SU-DHL-6 (cell line): ENCODE measurements at regions not wholly inside any gene's neighbourhood (a gene's known extent, or its start where the extent isn't known, plus 50 kb on each side); places are given as distances from the start of the nearest gene placed in this dataset.

Source experiments
- H2AFZ ChIP-seq: fragments of 200-600 bp; sonication (generic); 2 replicates; pipeline ENCODE4 v1.6.1; 2014; ENCODE audit warnings: low read depth, mild to moderate bottlenecking, moderate library complexity, mixed read lengths, antibody characterized with exemption, low read length; ENCODE audit not compliant: severe bottlenecking
- H3F3A ChIP-seq: fragments of 200-600 bp; shearing (Covaris generic); 2 replicates; pipeline ENCODE4 v1.6.0; 2016; ENCODE audit warnings: antibody characterized with exemption, mild to moderate bottlenecking; ENCODE audit not compliant: insufficient read depth
- H3K27ac ChIP-seq: fragments of 200-600 bp; sonication (generic); 2 replicates; pipeline ENCODE4 v1.5.1; 2016; ENCODE audit warnings: low read depth, mild to moderate bottlenecking, low read length, moderate library complexity, mixed read lengths
- H3K27me3 ChIP-seq: fragments of 200-600 bp; sonication (generic), shearing (Covaris generic); 2 replicates; pipeline ENCODE4 v1.6.0; 2014; ENCODE audit warnings: mild to moderate bottlenecking, low read length
- H3K36me3 ChIP-seq: fragments of 200-600 bp; sonication (generic); 2 replicates; pipeline ENCODE4 v1.6.1; 2014; ENCODE audit warnings: mild to moderate bottlenecking, low read length, mixed read lengths
- H3K4me2 ChIP-seq: fragments of 300-600, 200-600 bp; shearing (Covaris generic), sonication (generic); 2 replicates; pipeline ENCODE4 v1.6.0; 2014; ENCODE audit warnings: low read length, low read depth, mild to moderate bottlenecking; ENCODE audit not compliant: poor library complexity, severe bottlenecking
- H3K4me3 ChIP-seq: fragments of 200-600 bp; sonication (generic); 2 replicates; pipeline ENCODE4 v1.5.1; 2014; ENCODE audit warnings: antibody characterized with exemption, low read length, mild to moderate bottlenecking, mixed read lengths; ENCODE audit not compliant: insufficient read depth, poor library complexity, severe bottlenecking
- H3K79me2 ChIP-seq: fragments of 200-600 bp; sonication (generic); 2 replicates; pipeline ENCODE4 v1.6.1; 2014; ENCODE audit warnings: mild to moderate bottlenecking, low read length, moderate library complexity; ENCODE audit not compliant: insufficient read depth
- H3K9ac ChIP-seq: fragments of 200-600 bp; sonication (generic); 2 replicates; pipeline ENCODE4 v1.7.0; 2014; ENCODE audit warnings: mild to moderate bottlenecking, low read length
- H3K9me2 ChIP-seq: fragments of 200-600 bp; sonication (generic); replicated peaks from 2 replicates; pipeline ENCODE4 v1.6.1; 2014; ENCODE audit warnings: low read length; ENCODE audit not compliant: insufficient read depth
- H3K9me3 ChIP-seq: fragments of 200-600 bp; sonication (generic); 2 replicates; pipeline ENCODE4 v1.6.1; 2014; ENCODE audit warnings: low read length, mixed read lengths; ENCODE audit not compliant: insufficient read depth
- H4K20me1 ChIP-seq: fragments of 200-600 bp; sonication (generic); 2 replicates; pipeline ENCODE4 v1.6.1; 2014; ENCODE audit warnings: low read depth, mild to moderate bottlenecking, antibody characterized with exemption, low read length, moderate library complexity, mixed read lengths
- CTCF ChIP-seq: fragments of 200-600 bp; sonication (generic); IDR thresholded peaks from one replicate; pipeline ENCODE4 v1.5.1; 2017; ENCODE audit warnings: antibody characterized with exemption, mild to moderate bottlenecking, low read length, moderate library complexity; ENCODE audit not compliant: insufficient read depth, poor library complexity, severe bottlenecking
- EZH2phosphoT487 ChIP-seq: fragments of 200-600 bp; sonication (generic), shearing (Covaris generic); conservative IDR thresholded peaks from 2 replicates; pipeline ENCODE4 v1.6.1; 2018; ENCODE audit warnings: mild to moderate bottlenecking, antibody characterized with exemption, low read length, moderate library complexity, mixed read lengths

DNA sequence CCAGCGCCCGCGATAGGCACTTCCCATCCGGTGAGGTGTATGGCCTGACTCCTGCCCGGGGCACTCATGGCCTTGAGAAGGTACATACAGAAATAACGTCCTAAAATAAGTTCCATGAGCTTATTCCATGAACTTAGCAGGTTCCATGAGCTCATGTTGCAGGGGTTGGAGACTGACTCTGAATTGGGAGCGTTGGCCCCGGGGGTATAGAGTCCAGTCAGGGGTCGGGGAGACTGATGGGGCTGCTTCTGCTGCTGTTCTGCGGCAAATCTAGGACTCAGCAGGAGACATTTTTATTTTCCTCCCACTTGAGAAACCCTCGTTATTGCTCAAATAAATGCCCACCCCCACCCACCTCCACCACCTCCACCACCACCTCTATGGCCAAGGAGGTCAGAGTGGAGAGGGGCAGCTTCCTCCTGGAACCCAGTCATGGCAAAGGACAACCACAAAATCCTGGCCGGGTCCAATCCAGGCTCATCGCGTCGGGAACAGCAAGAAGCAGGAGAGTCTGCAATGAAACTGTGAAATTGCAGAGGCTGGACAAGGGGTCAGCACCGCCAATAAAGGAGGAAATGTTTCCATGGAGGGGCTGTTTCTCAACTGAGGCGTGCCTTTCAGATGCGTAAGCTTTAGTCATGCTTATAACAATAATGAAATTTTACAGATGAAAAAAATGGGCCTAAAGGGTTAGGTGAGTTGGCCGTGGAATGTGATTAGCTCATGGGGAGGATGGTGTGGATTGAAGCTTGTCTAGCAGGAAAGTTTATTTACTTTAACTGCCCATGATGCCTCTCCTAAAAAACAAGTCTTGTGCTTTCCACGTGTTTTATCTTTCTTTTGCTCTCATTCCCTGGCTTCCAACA, 136.6 kb upstream of the ALKAL2 start:
- Histone ChIP-seq H3K9me2 (no peaks in the 10 kb centered on the region), H3K4me2 (no peak overlapping the region), H3K27me3 (no peaks in the 10 kb centered on the region), H3K36me3 (no peaks in the 10 kb centered on the region), H3K9me3 (no peaks in the 10 kb centered on the region), H3K9ac (no peak overlapping the region), H3K79me2 (no peaks in the 10 kb centered on the region), H3K27ac (no peak overlapping the region), H3K4me3 (no peak overlapping the region), H4K20me1 (no peaks in the 10 kb centered on the region), H2AFZ (no peak overlapping the region), H3F3A (no peaks in the 10 kb centered on the region)
- TF ChIP-seq EZH2phosphoT487 (no peak), CTCF (no peak)

DNA sequence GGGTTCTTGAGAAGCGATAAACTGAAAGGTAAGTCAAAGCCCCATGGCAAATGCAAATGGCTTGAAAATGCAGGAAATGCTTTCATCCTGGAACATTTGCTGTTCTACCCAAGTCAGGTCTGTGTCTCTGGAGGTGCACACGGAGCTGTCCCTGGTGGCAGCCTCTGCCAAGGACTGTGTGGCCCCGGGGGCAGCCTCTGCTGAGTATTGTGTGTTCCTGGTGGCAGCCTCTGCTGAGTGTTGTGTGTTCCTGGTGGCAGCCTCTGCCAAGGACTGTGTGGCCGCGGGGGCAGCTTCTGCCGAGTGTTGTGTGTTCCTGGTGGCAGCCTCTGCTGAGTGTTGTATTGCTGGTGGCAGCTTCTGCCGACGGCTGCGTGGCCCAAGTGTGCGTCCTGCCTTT, 135.6 kb upstream of the ALKAL2 start:
- Histone ChIP-seq H3K4me2 (no peak overlapping the region), H3K9me2 (no peaks in the 10 kb centered on the region), H3K4me3 (no peak overlapping the region)

DNA sequence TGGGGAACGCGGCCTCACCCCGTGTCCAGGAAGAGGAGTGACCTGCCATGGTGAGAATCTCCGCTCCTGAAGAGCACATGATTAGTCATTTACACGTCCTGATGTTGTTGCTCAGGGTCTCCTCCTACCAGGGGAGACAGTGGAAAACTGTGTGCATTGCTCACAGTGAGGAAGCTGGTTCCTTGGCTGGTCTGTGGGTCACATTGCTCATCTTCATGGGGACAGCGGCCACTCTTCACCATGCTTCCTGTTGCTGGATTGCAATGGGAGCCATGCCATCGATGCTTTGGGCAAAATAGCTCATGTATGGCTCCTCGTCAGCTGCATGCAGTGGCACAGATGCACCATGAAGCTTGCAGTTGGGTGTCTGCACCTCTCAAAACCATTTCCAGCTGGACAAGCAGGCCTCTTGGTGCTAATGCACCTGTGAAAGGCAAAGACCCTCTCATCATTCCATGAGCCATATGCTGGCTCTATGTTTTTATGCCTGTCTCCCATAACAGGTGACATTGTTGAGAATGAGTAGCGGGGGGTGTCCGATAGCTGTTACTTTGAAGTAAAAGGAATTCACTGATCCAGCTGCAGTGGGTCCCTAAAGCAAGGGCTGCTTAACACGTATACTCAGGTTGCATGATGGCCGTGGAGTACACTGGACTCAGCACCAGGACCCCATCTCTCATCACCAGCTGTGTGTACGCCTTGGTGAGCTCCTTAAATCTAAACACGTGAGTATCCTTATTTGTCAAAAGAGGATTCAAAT, 135.0 kb upstream of the ALKAL2 start:
- no peaks in the 10 kb centered on the region for H3K27me3 ChIP-seq
- H3K4me2 ChIP-seq: no peak overlapping the region
- H3K79me2 ChIP-seq: no peaks in the 10 kb centered on the region
- H3K4me3 ChIP-seq: no peak overlapping the region
- H2AFZ ChIP-seq: no peak overlapping the region
- no peak overlapping the region for H3K27ac ChIP-seq
- no peaks in the 10 kb centered on the region for H4K20me1 ChIP-seq
- H3K9ac ChIP-seq: no peak overlapping the region
- no peaks in the 10 kb centered on the region for H3K36me3 ChIP-seq
- H3K9me3 ChIP-seq: no peaks in the 10 kb centered on the region
- no peaks in the 10 kb centered on the region for H3K9me2 ChIP-seq
- H3F3A ChIP-seq: no peaks in the 10 kb centered on the region
- TF ChIP-seq EZH2phosphoT487 (no peak), CTCF (no peak)

More for the DNA sequence above, 135.6 kb upstream of the ALKAL2 start:
- Histone ChIP-seq H3K79me2 (no peaks in the 10 kb centered on the region), H3K36me3 (no peaks in the 10 kb centered on the region), H2AFZ (no peak overlapping the region), H3F3A (no peaks in the 10 kb centered on the region), H3K9ac (no peak overlapping the region), H3K27ac (no peak overlapping the region), H4K20me1 (no peaks in the 10 kb centered on the region), H3K27me3 (no peaks in the 10 kb centered on the region), H3K9me3 (no peaks in the 10 kb centered on the region)
- TF ChIP-seq EZH2phosphoT487 (no peak), CTCF (no peak)
